Caco-2 (cell line): ENCODE measurements at regions not wholly inside any gene's neighbourhood (a gene's known extent, or its start where the extent isn't known, plus 50 kb on each side); places are given as distances from the start of the nearest gene placed in this dataset.
A peak's percentile ranks its signal among the peaks of the same experiment; 100 is the strongest.

ENCODE experiments used
- BruUV-seq: library from RNA; stranded (reverse); fragments of 400-500 nt; replicated peaks from 2 replicates; lab custom pipeline; 2021; lab: Mats Ljungman, UMichigan
- CTCF ChIA-PET: fragments of 300-600 bp; sonication (Branson Sonifier 250); formaldehyde crosslinking; loops from one replicate; lab custom pipeline; 2022; ENCODE audit warnings: antibody characterized with exemption; lab: Charles Lee
- POLR2A ChIA-PET: fragments of 300-600 bp; sonication (Branson Sonifier 250); formaldehyde crosslinking; loops from one replicate; lab custom pipeline; 2022; ENCODE audit warnings: antibody characterized with exemption; lab: Charles Lee
- DNase-seq, 2 experiments: peaks; one replicate each; pipeline versions ENCODE4 v3.0.0 to v3.0.0-alpha.2; 2020 to 2022
- H3K27me3 ChIP-seq: replicated peaks from 2 replicates; pipeline ENCODE4 v1.6.0; 2011; ENCODE audit warnings: low read length; ENCODE audit not compliant: control insufficient read depth, insufficient read depth
- H3K36me3 ChIP-seq: 2 replicates; pipeline ENCODE4 v1.5.1; 2011; ENCODE audit warnings: low read length; ENCODE audit not compliant: control insufficient read depth, insufficient read depth
- H3K4me1 ChIP-seq: fragments of 250-450 bp; sonication (Bioruptor Pico); 2 replicates; pipeline ENCODE4 v1.5.1; 2020; ENCODE audit warnings: mild to moderate bottlenecking
- H3K4me3 ChIP-seq: 2 replicates; pipeline ENCODE4 v1.5.1; 2011; ENCODE audit warnings: low read depth, mild to moderate bottlenecking, control low read depth, low read length
- H3K9me3 ChIP-seq: fragments of 250-450 bp; sonication (Bioruptor Pico); 2 replicates; pipeline ENCODE4 v1.5.1; 2020; ENCODE audit warnings: mild to moderate bottlenecking, moderate library complexity
- H3K27ac Mint-ChIP-seq: one replicate; pipeline ENCODE4 v1.8.0; 2022; ENCODE audit warnings: mixed read lengths; ENCODE audit not compliant: unreplicated experiment
- H3K27me3 Mint-ChIP-seq: one replicate; pipeline ENCODE4 v1.8.0; 2022; ENCODE audit warnings: mixed read lengths; ENCODE audit not compliant: insufficient read depth, unreplicated experiment
- H3K36me3 Mint-ChIP-seq: one replicate; pipeline ENCODE4 v1.8.0; 2022; ENCODE audit warnings: mild to moderate bottlenecking, mixed read lengths; ENCODE audit not compliant: insufficient read depth, unreplicated experiment
- H3K4me1 Mint-ChIP-seq: one replicate; pipeline ENCODE4 v1.8.0; 2022; ENCODE audit warnings: low read depth, mixed read lengths; ENCODE audit not compliant: unreplicated experiment
- H3K4me3 Mint-ChIP-seq: one replicate; pipeline ENCODE4 v1.8.0; 2022; ENCODE audit warnings: mild to moderate bottlenecking, moderate library complexity, mixed read lengths; ENCODE audit not compliant: unreplicated experiment
- H3K9me3 Mint-ChIP-seq: one replicate; pipeline ENCODE4 v1.8.0; 2022; ENCODE audit warnings: mixed read lengths; ENCODE audit not compliant: unreplicated experiment
- intact Hi-C: fragments of 100-400 bp; cut with micrococcal nuclease; formaldehyde crosslinking; loops from one replicate; pipeline ENCODE4 v1.10.0; 2022; ENCODE audit not compliant: unreplicated experiment
- TF ChIP-seq, protein P1 (sequence below), 2 experiments: fragments of 200-600 bp in 1 of 2; IDR thresholded peaks; 1 replicate in 1 of 2; 2 replicates in 1 of 2; pipeline versions ENCODE4 v1.5.1 to v1.8.0; 2011 to 2022; ENCODE audit warnings: antibody characterized with exemption in 1 of 2, control low read depth in 1 of 2, inconsistent platforms in 1 of 2, low read depth in 1 of 2, low read length in 1 of 2, mild to moderate bottlenecking in 1 of 2, moderate library complexity in 1 of 2; ENCODE audit not compliant: insufficient read depth in 1 of 2, severe bottlenecking in 1 of 2, unreplicated experiment in 1 of 2

DNA sequence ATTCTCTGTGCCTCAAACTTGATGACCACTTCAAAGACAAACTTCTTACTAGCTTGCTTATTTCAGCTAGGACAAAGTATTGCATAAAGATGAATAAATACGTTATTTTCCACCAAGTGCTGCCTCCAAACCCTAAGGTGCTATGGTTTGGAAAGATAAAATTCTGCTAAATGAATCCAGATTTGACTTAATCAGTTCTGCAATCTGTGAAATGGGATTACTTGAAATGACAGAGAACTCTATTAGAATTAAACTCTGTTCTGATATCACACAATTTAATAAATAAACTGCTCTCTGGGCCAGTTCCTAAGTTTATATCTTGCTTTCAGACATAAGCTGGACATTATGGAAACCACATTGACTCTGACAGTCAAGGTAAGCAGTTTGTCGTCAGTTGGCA lies 338.8 kb upstream of the SEMA6D start:
- no peak for DNase-seq
- BruUV-seq, result no TSS peak
- Histone ChIP-seq H3K4me3 (no peak overlapping the region), H3K4me1 (no peaks in the 10 kb centered on the region), H3K27me3 (no peaks in the 10 kb centered on the region), H3K36me3 (no peaks in the 10 kb centered on the region), H3K9me3 (no peaks in the 10 kb centered on the region)
- Mint-ChIP-seq H3K36me3 (no peaks in the 10 kb centered on the region), H3K27ac (no peak overlapping the region), H3K27me3 (peaks cover 8% of the 10 kb centered on the region), H3K9me3 (no peaks in the 10 kb centered on the region), H3K4me1 (no peaks in the 10 kb centered on the region), H3K4me3 (no peak overlapping the region)
- ChIA-PET CTCF (no interaction called here), POLR2A (no interaction called here)
- TF ChIP-seq, protein P1, sequence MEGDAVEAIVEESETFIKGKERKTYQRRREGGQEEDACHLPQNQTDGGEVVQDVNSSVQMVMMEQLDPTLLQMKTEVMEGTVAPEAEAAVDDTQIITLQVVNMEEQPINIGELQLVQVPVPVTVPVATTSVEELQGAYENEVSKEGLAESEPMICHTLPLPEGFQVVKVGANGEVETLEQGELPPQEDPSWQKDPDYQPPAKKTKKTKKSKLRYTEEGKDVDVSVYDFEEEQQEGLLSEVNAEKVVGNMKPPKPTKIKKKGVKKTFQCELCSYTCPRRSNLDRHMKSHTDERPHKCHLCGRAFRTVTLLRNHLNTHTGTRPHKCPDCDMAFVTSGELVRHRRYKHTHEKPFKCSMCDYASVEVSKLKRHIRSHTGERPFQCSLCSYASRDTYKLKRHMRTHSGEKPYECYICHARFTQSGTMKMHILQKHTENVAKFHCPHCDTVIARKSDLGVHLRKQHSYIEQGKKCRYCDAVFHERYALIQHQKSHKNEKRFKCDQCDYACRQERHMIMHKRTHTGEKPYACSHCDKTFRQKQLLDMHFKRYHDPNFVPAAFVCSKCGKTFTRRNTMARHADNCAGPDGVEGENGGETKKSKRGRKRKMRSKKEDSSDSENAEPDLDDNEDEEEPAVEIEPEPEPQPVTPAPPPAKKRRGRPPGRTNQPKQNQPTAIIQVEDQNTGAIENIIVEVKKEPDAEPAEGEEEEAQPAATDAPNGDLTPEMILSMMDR (IDR thresholded peaks at IDR 0.05; ENCODE audit: insufficient read depth in 1 of 2, low read depth in 1 of 2, low read length in 1 of 2, severe bottlenecking in 1 of 2, unreplicated experiment in 1 of 2), result no peak
- intact Hi-C loops, result loop anchor here (10.0 kb wide), 1 partner anchor 184 kb away; no protein-coding TSS in a partner anchor

DNA sequence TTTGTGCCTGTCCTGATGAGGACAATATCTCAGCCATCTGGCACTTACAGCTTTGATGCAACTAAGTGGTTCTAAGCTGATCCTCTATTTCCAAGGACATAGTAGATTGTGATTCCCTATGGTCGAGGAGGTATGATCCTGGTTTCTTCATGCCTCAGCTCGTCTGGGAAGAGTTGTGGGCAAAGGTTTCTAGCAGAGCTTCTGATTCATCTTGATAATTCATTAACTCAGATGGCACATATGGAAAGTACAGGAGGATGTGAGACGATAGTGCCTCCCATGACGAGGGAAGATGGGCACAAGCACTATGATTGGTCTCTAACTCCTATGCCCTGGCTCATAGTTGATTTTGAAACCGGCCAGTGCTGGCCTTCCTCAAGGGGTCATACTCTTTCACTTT lies 334.2 kb upstream of the SEMA6D start:
- peaks cover 3% of the 10 kb centered on the region; the same call in 1 of the 2 replicates for H3K4me1 ChIP-seq
- no peaks in the 10 kb centered on the region for H3K27me3 ChIP-seq
- Mint-ChIP-seq H3K4me1 (no peaks in the 10 kb centered on the region), H3K27me3 (peaks cover 4% of the 10 kb centered on the region), H3K36me3 (no peaks in the 10 kb centered on the region), H3K27ac (no peak overlapping the region), H3K4me3 (no peak overlapping the region), H3K9me3 (no peaks in the 10 kb centered on the region)
- BruUV-seq, result no TSS peak
- DNase-seq, result no peak
- H3K36me3 ChIP-seq, result no peaks in the 10 kb centered on the region
- CTCF ChIA-PET, result no interaction called here
- POLR2A ChIA-PET, result no interaction called here
- intact Hi-C loops, result no loop called here
- no peak overlapping the region for H3K4me3 ChIP-seq
- TF ChIP-seq, protein P1 (IDR thresholded peaks at IDR 0.05; ENCODE audit: insufficient read depth in 1 of 2, low read depth in 1 of 2, low read length in 1 of 2, severe bottlenecking in 1 of 2, unreplicated experiment in 1 of 2), result no peak
- no peaks in the 10 kb centered on the region for H3K9me3 ChIP-seq

DNA sequence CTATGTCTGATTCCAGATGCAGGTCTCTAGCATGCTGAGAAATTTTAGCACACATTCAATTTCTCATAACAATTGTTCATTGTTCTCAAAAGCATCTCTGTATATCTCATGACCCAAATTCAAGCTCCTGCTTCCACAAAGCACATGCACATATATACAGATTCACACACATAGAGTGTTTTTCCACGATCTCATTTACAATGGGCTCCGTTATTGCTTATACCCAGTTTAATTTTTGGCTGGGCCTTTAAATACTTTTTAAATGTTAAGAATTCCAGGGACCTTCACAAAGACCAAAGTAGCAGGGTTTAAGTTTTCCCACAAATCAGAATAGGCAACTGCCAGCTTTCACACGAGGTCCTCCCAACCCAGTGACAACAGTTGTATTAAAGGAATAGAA lies 333.5 kb upstream of the SEMA6D start:
- Histone ChIP-seq H3K4me3 (no peak overlapping the region), H3K9me3 (no peaks in the 10 kb centered on the region), H3K27me3 (no peaks in the 10 kb centered on the region), H3K4me1 (peaks cover 3% of the 10 kb centered on the region; the same call in 1 of the 2 replicates), H3K36me3 (no peaks in the 10 kb centered on the region)
- no peaks in the 10 kb centered on the region for H3K4me1 Mint-ChIP-seq
- peak overlapping the region; percentile 6 for H3K4me3 Mint-ChIP-seq
- ChIA-PET POLR2A (no interaction called here), CTCF (no interaction called here)
- intact Hi-C loops, result no loop called here
- TF ChIP-seq, protein P1 (IDR thresholded peaks at IDR 0.05; ENCODE audit: insufficient read depth in 1 of 2, low read depth in 1 of 2, low read length in 1 of 2, severe bottlenecking in 1 of 2, unreplicated experiment in 1 of 2), result no peak
- BruUV-seq, result no TSS peak
- H3K9me3 Mint-ChIP-seq, result no peaks in the 10 kb centered on the region
- no peaks in the 10 kb centered on the region for H3K36me3 Mint-ChIP-seq
- H3K27me3 Mint-ChIP-seq, result peaks cover 4% of the 10 kb centered on the region
- H3K27ac Mint-ChIP-seq, result peak overlapping the region; percentile 42
- no peak for DNase-seq
